GM12874 (cell line): ENCODE measurements at regions not wholly inside any gene's neighbourhood (a gene's known extent, or its start where the extent isn't known, plus 50 kb on each side); places are given as distances from the start of the nearest gene placed in this dataset.

Source experiments
- TF ChIP-seq, protein P1 (sequence below): IDR thresholded peaks from 2 replicates; pipeline ENCODE4 v1.5.1; 2011; ENCODE audit warnings: low read depth, mild to moderate bottlenecking, control low read depth, low read length, moderate library complexity; ENCODE audit not compliant: insufficient read depth

- TF ChIP-seq, protein P1, sequence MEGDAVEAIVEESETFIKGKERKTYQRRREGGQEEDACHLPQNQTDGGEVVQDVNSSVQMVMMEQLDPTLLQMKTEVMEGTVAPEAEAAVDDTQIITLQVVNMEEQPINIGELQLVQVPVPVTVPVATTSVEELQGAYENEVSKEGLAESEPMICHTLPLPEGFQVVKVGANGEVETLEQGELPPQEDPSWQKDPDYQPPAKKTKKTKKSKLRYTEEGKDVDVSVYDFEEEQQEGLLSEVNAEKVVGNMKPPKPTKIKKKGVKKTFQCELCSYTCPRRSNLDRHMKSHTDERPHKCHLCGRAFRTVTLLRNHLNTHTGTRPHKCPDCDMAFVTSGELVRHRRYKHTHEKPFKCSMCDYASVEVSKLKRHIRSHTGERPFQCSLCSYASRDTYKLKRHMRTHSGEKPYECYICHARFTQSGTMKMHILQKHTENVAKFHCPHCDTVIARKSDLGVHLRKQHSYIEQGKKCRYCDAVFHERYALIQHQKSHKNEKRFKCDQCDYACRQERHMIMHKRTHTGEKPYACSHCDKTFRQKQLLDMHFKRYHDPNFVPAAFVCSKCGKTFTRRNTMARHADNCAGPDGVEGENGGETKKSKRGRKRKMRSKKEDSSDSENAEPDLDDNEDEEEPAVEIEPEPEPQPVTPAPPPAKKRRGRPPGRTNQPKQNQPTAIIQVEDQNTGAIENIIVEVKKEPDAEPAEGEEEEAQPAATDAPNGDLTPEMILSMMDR: no peak
These were observed 116.3 kb upstream of the SLC25A48 start for GRCh38 chr5:135718151-135718550.

- TF ChIP-seq, protein P1: no peak
These were observed 119.0 kb upstream of the SLC25A48 start for GRCh38 chr5:135715267-135716055.

DNA sequence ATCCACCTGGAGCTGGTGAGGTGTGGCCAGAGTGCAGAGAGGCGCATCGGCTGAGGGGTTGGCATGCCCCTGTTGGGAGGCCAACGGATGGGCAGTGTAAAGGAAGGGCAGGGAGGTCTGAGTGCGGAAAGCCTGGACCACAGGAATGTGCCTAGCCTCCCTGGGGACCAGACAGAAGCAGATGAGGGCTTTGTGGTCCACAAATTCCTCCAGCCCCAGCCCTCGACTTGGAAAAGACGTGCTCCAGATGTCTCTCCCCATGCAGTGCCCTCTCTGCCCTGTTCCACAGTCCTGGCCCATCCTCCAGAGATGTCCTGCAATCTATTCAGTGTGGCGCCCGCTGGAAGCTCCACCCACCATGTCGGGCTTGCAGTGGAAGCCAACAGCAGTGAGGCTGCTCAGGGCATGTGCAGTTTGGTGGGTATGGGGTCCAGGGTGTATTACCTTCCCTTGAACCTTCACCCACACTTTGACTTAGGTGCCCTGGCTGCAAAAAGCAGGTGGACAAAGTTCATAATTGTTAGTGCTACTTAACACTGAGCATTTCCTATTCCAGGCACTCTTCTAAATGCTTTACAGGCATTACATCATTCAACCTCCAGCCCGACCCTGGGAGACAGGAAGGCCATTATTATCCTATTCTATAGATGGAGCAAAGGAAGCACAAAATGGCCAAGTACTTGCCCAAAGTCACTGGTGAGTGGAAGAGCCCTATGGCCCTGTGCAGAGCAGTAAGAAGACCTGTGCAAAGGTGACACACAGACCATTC, 120.2 kb upstream of the SLC25A48 start:
- TF ChIP-seq, protein P1: no peak

- TF ChIP-seq, protein P1: no peak
These were observed 121.1 kb upstream of the SLC25A48 start for GRCh38 chr5:135713161-135713915.

DNA sequence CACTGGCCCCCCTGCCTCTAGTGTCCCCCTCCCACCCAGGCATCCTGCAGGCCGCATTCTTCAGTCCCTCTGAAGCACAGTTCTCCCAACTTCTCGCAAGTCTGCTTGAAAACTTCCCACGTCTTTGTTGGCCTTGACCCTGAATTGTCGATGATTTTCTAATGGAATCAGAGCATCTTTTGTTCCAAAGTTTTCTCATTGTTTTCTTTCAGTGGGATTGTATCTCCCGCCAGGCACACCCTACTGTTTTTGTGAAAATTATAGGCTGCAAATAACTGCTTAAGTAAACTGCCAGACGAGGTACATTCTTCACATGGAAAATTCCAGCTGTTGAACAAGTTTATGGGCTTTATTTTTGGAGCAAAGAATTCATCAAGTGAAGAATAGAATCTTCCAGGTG, 122.6 kb upstream of the SLC25A48 start:
- TF ChIP-seq, protein P1: no peak

GRCh38 chr5:135710045-135710675, 124.3 kb upstream of the SLC25A48 start:
- TF ChIP-seq, protein P1: no peak
